GM12878 (cell line): ENCODE measurements at regions not wholly inside any gene's neighbourhood (a gene's known extent, or its start where the extent isn't known, plus 50 kb on each side); places are given as distances from the start of the nearest gene placed in this dataset.

ENCODE experiments used
- ATAC-seq: fragments of 200-7000 bp; cut with Tn5 transposase; 3 replicates; pipeline ENCODE4 v1.9.1; 2020; ENCODE audit warnings: mild to moderate bottlenecking, moderate library complexity
- BruUV-seq: library from RNA; stranded (reverse); fragments of 400-500 nt; replicated peaks from 2 replicates; lab custom pipeline; 2021; lab: Mats Ljungman, UMichigan
- CTCF ChIA-PET: fragments of 300-600 bp; sonication (Branson Sonifier 250); formaldehyde crosslinking; extraction: SDS; loops from one replicate; lab custom pipeline; 2021; ENCODE audit warnings: inconsistent platforms; lab: Yijun Ruan, JAX
- POLR2A ChIA-PET: fragments of 350-600 bp; formaldehyde crosslinking; extraction: SDS; loops from one replicate; lab custom pipeline; 2021; ENCODE audit warnings: inconsistent platforms; lab: Charles Lee
- RAD21 ChIA-PET: fragments of 300-600 bp; sonication (Branson Sonifier 250); formaldehyde crosslinking; loops from one replicate; lab custom pipeline; 2023; ENCODE audit warnings: antibody characterized with exemption; ENCODE audit not compliant: unreplicated experiment; lab: Charles Lee
- SMC1A ChIA-PET: fragments of 300-600 bp; sonication (Branson Sonifier 250); formaldehyde crosslinking; loops from one replicate; lab custom pipeline; 2023; ENCODE audit not compliant: unreplicated experiment, uncharacterized antibody; lab: Charles Lee
- DNase-seq: peaks from one replicate; pipeline ENCODE4 v3.0.0-alpha.2; 2011; ENCODE audit warnings: low read depth, low spot score
- FAIRE-seq: peaks from 3 replicates; lab custom pipeline; 2011; peaks lifted over from hg19 to GRCh38; lab: Jason Lieb, UNC
- H2AFZ ChIP-seq: 2 replicates; pipeline ENCODE4 v1.6.0; 2011; ENCODE audit warnings: low read depth, low read length, control low read depth; ENCODE audit not compliant: control insufficient read depth
- H3K27ac ChIP-seq: 2 replicates; pipeline ENCODE4 v1.5.1; 2011; ENCODE audit warnings: control low read depth; ENCODE audit not compliant: control insufficient read depth, insufficient read depth
- H3K27me3 ChIP-seq, 2 experiments: replicated peaks in 1 of 2; 2 replicates each; pipeline versions ENCODE4 v1.6.0 to v1.6.1; 2011; ENCODE audit warnings: low read length in 1 of 2; ENCODE audit not compliant: control insufficient read depth in 2 of 2, insufficient read depth in 2 of 2
- H3K36me3 ChIP-seq, 2 experiments: 2 replicates each; pipeline ENCODE4 v1.5.1; 2011; ENCODE audit warnings: low read length in 1 of 2; ENCODE audit not compliant: control insufficient read depth in 2 of 2, insufficient read depth in 2 of 2
- H3K4me1 ChIP-seq: 2 replicates; pipeline ENCODE4 v1.6.1; 2011; ENCODE audit warnings: mild to moderate bottlenecking, low read length, moderate library complexity, mixed read lengths; ENCODE audit not compliant: control insufficient read depth, insufficient read depth
- H3K4me2 ChIP-seq: 2 replicates; pipeline ENCODE4 v1.6.0; 2011; ENCODE audit warnings: control low read depth; ENCODE audit not compliant: control insufficient read depth, insufficient read depth
- H3K4me3 ChIP-seq: fragments of 200-600 bp; sonication (generic); 2 replicates; pipeline ENCODE4 v1.5.1; 2016
- H3K79me2 ChIP-seq: 2 replicates; pipeline ENCODE4 v1.6.0; 2011; ENCODE audit warnings: low read length; ENCODE audit not compliant: control insufficient read depth, insufficient read depth
- H3K9ac ChIP-seq: 2 replicates; pipeline ENCODE4 v1.8.0; 2011; ENCODE audit warnings: low read length, control low read depth, mixed read lengths; ENCODE audit not compliant: control insufficient read depth, insufficient read depth
- H3K9me3 ChIP-seq: replicated peaks from 3 replicates; pipeline ENCODE4 v1.5.1; 2011; ENCODE audit warnings: mild to moderate bottlenecking, low read length; ENCODE audit not compliant: control insufficient read depth, insufficient read depth
- H4K20me1 ChIP-seq: 2 replicates; pipeline ENCODE4 v1.6.0; 2011; ENCODE audit not compliant: control insufficient read depth, insufficient read depth
- CEBPB ChIP-seq, 2 experiments: fragments of 150-350 bp in 1 of 2; IDR thresholded peaks; 2 replicates each; pipeline ENCODE4 v1.6.1; 2012 to 2014; ENCODE audit warnings: low read depth in 2 of 2, low read length in 2 of 2, borderline replicate concordance in 1 of 2, inconsistent platforms in 1 of 2
- NR2C2 ChIP-seq: IDR thresholded peaks from 2 replicates; pipeline ENCODE4 v1.6.1; 2011; ENCODE audit warnings: borderline replicate concordance, low read depth; ENCODE audit not compliant: control insufficient read depth, insufficient read length
- PKNOX1 ChIP-seq: fragments of 450-650 bp; IDR thresholded peaks from 2 replicates; pipeline ENCODE4 v1.6.1; 2016; ENCODE audit warnings: mild to moderate bottlenecking
- PML ChIP-seq: IDR thresholded peaks from 2 replicates; pipeline ENCODE4 v1.6.1; 2012; ENCODE audit warnings: low read length, inconsistent platforms
- RELB ChIP-seq: fragments of 450-650 bp; IDR thresholded peaks from 2 replicates; pipeline ENCODE4 v1.6.1; 2017; ENCODE audit warnings: low read depth, mild to moderate bottlenecking, moderate library complexity
- SMC3 ChIP-seq: IDR thresholded peaks from 2 replicates; pipeline ENCODE4 v1.6.1; 2011; ENCODE audit warnings: low read length, improper control_type of control experiment, borderline replicate concordance
- STAT3 ChIP-seq: IDR thresholded peaks from 2 replicates; pipeline ENCODE4 v1.6.1; 2011; ENCODE audit warnings: low read depth, low read length, improper control_type of control experiment
- TARDBP ChIP-seq: IDR thresholded peaks from 2 replicates; pipeline ENCODE4 v1.6.1; 2016; ENCODE audit warnings: borderline replicate concordance
- TBL1XR1 ChIP-seq: IDR thresholded peaks from 2 replicates; pipeline ENCODE4 v1.6.1; 2012; ENCODE audit warnings: low read depth, low read length, improper control_type of control experiment
- ZBTB40 ChIP-seq: fragments of 450-650 bp; IDR thresholded peaks from 2 replicates; pipeline ENCODE4 v1.6.1; 2016; ENCODE audit warnings: mild to moderate bottlenecking, moderate library complexity, borderline replicate concordance
- ZNF592 ChIP-seq: fragments of 450-650 bp; IDR thresholded peaks from 2 replicates; pipeline ENCODE4 v1.6.1; 2017; ENCODE audit warnings: mild to moderate bottlenecking, moderate library complexity
- WGBS: methylation state at CpG from one replicate; pipeline ENCODE4 v1.1.6; 2016; ENCODE audit warnings: low lambda C conversion rate; ENCODE audit not compliant: insufficient replicate concordance, insufficient coverage; ENCODE audit errors: missing lambda C conversion rate; 5-methylcytosine and 5-hydroxymethylcytosine counted together
- in situ Hi-C: fragments of 300-500 bp; cut with MboI; formaldehyde crosslinking; loops from 9 replicates; pipeline ENCODE4 v1.14.3; 2018; ENCODE audit warnings: mixed read lengths
- intact Hi-C: fragments of 100-400 bp; cut with micrococcal nuclease; formaldehyde crosslinking; loops from one replicate; pipeline ENCODE4 v1.14.2; 2022; ENCODE audit not compliant: unreplicated experiment

GRCh38 chr17:77560381-77560780 lies 398.1 kb upstream of the TNRC6C start (continued):
- TF ChIP-seq PKNOX1: no peak
- no peak for TF ChIP-seq TARDBP
- TF ChIP-seq SMC3: no peak

- intact Hi-C loops (no loop called here), in situ Hi-C loops (no loop called here)
- ChIA-PET CTCF (no interaction called here), RAD21 (no interaction called here), POLR2A (no interaction called here), SMC1A (no interaction called here)
- H3K4me3 ChIP-seq: no peak overlapping the region
- no peaks in the 10 kb centered on the region for H4K20me1 ChIP-seq
- no peak for ATAC-seq
- DNase-seq: no peak
- H3K27me3 ChIP-seq: peaks cover 0 to 7% of the 10 kb centered on the region in 2 experiments; a peak in 3 of 4 replicates
- no TSS peak for BruUV-seq
- no peak overlapping the region for H3K4me2 ChIP-seq
- H3K9me3 ChIP-seq: no peaks in the 10 kb centered on the region
- no peak overlapping the region for H3K27ac ChIP-seq
- no peak overlapping the region for H3K9ac ChIP-seq
- no peaks in the 10 kb centered on the region for H3K4me1 ChIP-seq
- no peaks in the 10 kb centered on the region for H3K79me2 ChIP-seq
- FAIRE-seq: no peak
- H2AFZ ChIP-seq: no peak overlapping the region
- 54% methylated on average over 13 of the region's 13 CpGs for WGBS
- no peaks in the 10 kb centered on the region for H3K36me3 ChIP-seq
- TF ChIP-seq CEBPB (IDR thresholded peaks at IDR 0.05; ENCODE audit: borderline replicate concordance in 1 of 2, low read depth in 2 of 2, low read length in 2 of 2) (no peak), PML (no peak), ZBTB40 (no peak), TBL1XR1 (no peak), NR2C2 (no peak), STAT3 (no peak), ZNF592 (no peak), RELB (no peak)
Measured at GRCh38 chr17:77560841-77561240, 397.7 kb upstream of the TNRC6C start.
